B cell (primary cell): ENCODE measurements at regions not wholly inside any gene's neighbourhood (a gene's known extent, or its start where the extent isn't known, plus 50 kb on each side); places are given as distances from the start of the nearest gene placed in this dataset.

ENCODE experiments used
- CTCF ChIP-seq: fragments of 200-600 bp; IDR thresholded peaks from one replicate; pipeline ENCODE4 v1.8.0; 2022; ENCODE audit warnings: antibody characterized with exemption, mild to moderate bottlenecking
- EZH2 ChIP-seq: IDR thresholded peaks from 2 replicates; pipeline ENCODE4 v1.6.1; 2012; ENCODE audit warnings: borderline replicate concordance, low read depth, mild to moderate bottlenecking, moderate library complexity, low read length; ENCODE audit not compliant: insufficient read depth, poor library complexity, severe bottlenecking

- TF ChIP-seq CTCF = no peak
- TF ChIP-seq EZH2 = no peak
Measured at GRCh38 chr6:58073263-58073662, 755.8 kb downstream of the PRIM2 start.
